ENCODE measurements at regions not wholly inside any gene's neighbourhood (a gene's known extent, or its start where the extent isn't known, plus 50 kb on each side); places are given as distances from the start of the nearest gene placed in this dataset.
"Not testable (repeated sequence)": the region's sequence is repeated elsewhere in the genome, so short reads cannot be mapped to it uniquely, and the experiment has no call there.

DNA sequence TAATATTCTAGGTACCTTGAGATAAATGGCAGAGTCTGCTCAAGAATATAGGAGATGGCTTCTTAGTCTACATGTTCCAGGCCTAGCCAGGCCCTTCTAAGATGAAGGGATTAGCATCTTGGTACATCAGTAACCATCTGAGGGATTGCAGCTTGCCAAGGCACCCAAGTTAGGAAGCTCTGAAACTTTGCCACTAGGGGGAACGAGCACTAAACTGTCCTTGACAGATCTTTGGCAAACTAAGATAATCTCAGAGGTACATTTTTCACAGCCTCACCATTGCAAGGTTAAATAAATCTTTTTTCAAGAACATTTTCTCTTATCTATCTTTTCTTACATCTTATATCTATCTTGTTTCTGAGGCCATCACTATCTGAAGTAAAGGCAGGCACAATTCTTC, 351.2 kb downstream of the RAP2B start:
- Histone ChIP-seq H3K27me3 (no peaks in the 10 kb centered on the region), H3K9me3 (peaks cover 3 to 4% of the 10 kb centered on the region in 2 donors), H3K36me3 (no peaks in the 10 kb centered on the region), H3K27ac (no peak overlapping the region), H3K4me3 (no peak overlapping the region), H3K4me1 (no peaks in the 10 kb centered on the region)
- DNase-seq (ENCODE audit: low spot score in 2 of 2): no peak
- TF ChIP-seq, protein P1, sequence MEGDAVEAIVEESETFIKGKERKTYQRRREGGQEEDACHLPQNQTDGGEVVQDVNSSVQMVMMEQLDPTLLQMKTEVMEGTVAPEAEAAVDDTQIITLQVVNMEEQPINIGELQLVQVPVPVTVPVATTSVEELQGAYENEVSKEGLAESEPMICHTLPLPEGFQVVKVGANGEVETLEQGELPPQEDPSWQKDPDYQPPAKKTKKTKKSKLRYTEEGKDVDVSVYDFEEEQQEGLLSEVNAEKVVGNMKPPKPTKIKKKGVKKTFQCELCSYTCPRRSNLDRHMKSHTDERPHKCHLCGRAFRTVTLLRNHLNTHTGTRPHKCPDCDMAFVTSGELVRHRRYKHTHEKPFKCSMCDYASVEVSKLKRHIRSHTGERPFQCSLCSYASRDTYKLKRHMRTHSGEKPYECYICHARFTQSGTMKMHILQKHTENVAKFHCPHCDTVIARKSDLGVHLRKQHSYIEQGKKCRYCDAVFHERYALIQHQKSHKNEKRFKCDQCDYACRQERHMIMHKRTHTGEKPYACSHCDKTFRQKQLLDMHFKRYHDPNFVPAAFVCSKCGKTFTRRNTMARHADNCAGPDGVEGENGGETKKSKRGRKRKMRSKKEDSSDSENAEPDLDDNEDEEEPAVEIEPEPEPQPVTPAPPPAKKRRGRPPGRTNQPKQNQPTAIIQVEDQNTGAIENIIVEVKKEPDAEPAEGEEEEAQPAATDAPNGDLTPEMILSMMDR (IDR thresholded peaks at IDR 0.05): no peak
- TF ChIP-seq POLR2AphosphoS5 (IDR thresholded peaks at IDR 0.05) (no peak), POLR2A (IDR thresholded peaks at IDR 0.05) (no peak)
- intact Hi-C loops (cut with DNase I; ENCODE audit: low total_unique reads): no loop called here

GRCh38 chr3:153528473-153528872, 366.4 kb downstream of the RAP2B start:
- intact Hi-C loops (cut with DNase I; ENCODE audit: low total_unique reads): no loop called here
- Histone ChIP-seq H3K4me3 (no peak overlapping the region), H3K27me3 (no peaks in the 10 kb centered on the region), H3K36me3 (no peaks in the 10 kb centered on the region), H3K9me3 (peaks cover 0 to 6% of the 10 kb centered on the region in 2 donors), H3K27ac (no peak overlapping the region), H3K4me1 (no peaks in the 10 kb centered on the region)
- TF ChIP-seq POLR2A (IDR thresholded peaks at IDR 0.05) (no peak), POLR2AphosphoS5 (IDR thresholded peaks at IDR 0.05) (no peak)
- TF ChIP-seq, protein P1 (IDR thresholded peaks at IDR 0.05): no peak
- DNase-seq (ENCODE audit: low spot score in 2 of 2): no peak

GRCh38 chr3:153539263-153539662, 377.2 kb downstream of the RAP2B start:
- peaks cover 0 to 5% of the 10 kb centered on the region in 2 donors for H3K9me3 ChIP-seq
- DNase-seq (ENCODE audit: low spot score in 2 of 2): no peak
- no peaks in the 10 kb centered on the region for H3K27me3 ChIP-seq
- TF ChIP-seq POLR2AphosphoS5 (IDR thresholded peaks at IDR 0.05): no peak
- TF ChIP-seq, protein P1 (IDR thresholded peaks at IDR 0.05): no peak
- TF ChIP-seq POLR2A (IDR thresholded peaks at IDR 0.05): no peak
- no peak overlapping the region for H3K27ac ChIP-seq
- H3K4me1 ChIP-seq: no peaks in the 10 kb centered on the region
- H3K36me3 ChIP-seq: no peaks in the 10 kb centered on the region
- intact Hi-C loops (cut with DNase I; ENCODE audit: low total_unique reads): no loop called here
- H3K4me3 ChIP-seq: no peak overlapping the region

DNA sequence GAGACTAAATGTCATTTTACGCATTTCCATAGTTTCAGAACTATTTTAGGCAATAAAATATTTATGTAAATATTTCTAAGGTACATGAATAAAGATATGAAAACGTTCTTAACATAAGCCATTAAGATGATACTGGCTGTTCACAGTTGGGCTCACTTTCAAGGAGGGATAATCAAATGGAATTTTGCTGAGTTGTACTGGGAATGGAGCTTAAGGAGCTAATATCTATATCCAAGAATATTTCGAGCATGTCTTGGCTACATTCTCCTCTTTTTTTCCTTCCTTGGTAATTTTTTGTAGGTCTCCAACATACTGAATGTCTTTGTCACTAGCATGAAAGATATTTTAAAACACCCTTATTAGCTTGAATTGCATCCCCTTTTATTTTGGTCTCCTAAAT, 383.4 kb downstream of the RAP2B start:
- Histone ChIP-seq H3K4me1 (no peaks in the 10 kb centered on the region), H3K36me3 (no peaks in the 10 kb centered on the region), H3K4me3 (no peak overlapping the region), H3K27ac (no peak overlapping the region), H3K27me3 (no peaks in the 10 kb centered on the region), H3K9me3 (no peaks in the 10 kb centered on the region)
- DNase-seq (ENCODE audit: low spot score in 2 of 2): no peak
- intact Hi-C loops (cut with DNase I; ENCODE audit: low total_unique reads): no loop called here
- TF ChIP-seq POLR2A (IDR thresholded peaks at IDR 0.05) (no peak), POLR2AphosphoS5 (IDR thresholded peaks at IDR 0.05) (no peak)
- TF ChIP-seq, protein P1 (IDR thresholded peaks at IDR 0.05): no peak

- intact Hi-C loops (cut with DNase I; ENCODE audit: low total_unique reads): no loop called here
- Histone ChIP-seq H3K27me3 (no peaks in the 10 kb centered on the region), H3K36me3 (no peaks in the 10 kb centered on the region), H3K27ac (no peak overlapping the region), H3K9me3 (no peaks in the 10 kb centered on the region), H3K4me3 (no peak overlapping the region), H3K4me1 (no peaks in the 10 kb centered on the region)
- DNase-seq (ENCODE audit: low spot score in 2 of 2): no peak
- TF ChIP-seq POLR2A (IDR thresholded peaks at IDR 0.05) (no peak), POLR2AphosphoS5 (IDR thresholded peaks at IDR 0.05) (no peak)
- TF ChIP-seq, protein P1 (IDR thresholded peaks at IDR 0.05): no peak
Observed at GRCh38 chr3:153547970-153548369, 385.9 kb downstream of the RAP2B start.

DNA sequence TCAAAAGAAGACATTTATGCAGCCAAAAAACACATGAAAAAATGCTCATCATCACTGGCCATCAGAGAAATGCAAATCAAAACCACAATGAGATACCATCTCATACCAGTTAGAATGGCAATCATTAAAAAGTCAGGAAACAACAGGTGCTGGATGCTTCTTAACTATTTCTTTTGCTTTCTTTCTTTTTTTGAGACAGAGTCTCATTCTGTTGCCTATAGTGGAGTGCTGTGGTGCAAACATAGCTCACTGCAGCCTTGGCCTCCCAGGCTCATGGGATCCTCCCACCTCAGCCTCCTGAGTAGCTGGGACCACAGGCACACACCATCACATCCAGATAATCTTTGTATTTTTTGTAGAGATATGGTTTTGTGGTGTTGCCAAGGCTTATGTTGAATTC, 387.7 kb downstream of the RAP2B start:
- H3K4me3 ChIP-seq; H3K9me3 ChIP-seq; H3K27me3 ChIP-seq; H3K4me1 ChIP-seq; H3K36me3 ChIP-seq; H3K27ac ChIP-seq; DNase-seq (ENCODE audit: low spot score in 2 of 2); intact Hi-C loops (cut with DNase I; ENCODE audit: low total_unique reads): not testable (repeated sequence)

Data from breast epithelium (tissue), 4 donors.